Stimulated activated naive B cell treated with anti-CD40 and anti-IgM and Interleukin-4, amounts not matched to agents 10 μg/mL and 1 μg/mL and 100 μg/mL, for 72 hours (primary cell): ENCODE measurements at regions not wholly inside any gene's neighbourhood (a gene's known extent, or its start where the extent isn't known, plus 50 kb on each side); places are given as distances from the start of the nearest gene placed in this dataset.

Experiments
- ATAC-seq, 2 donors: fragments of 150-1000 bp; cut with Tn5 transposase; replicated peaks; 2 replicates each; pipeline ENCODE4 v1.10.0; 2021; ENCODE audit warnings: moderate library complexity in 1 of 2
- DNase-seq: peaks from one replicate; pipeline ENCODE4 v3.0.0; 2021
- H3K27ac Mint-ChIP-seq: one replicate; pipeline ENCODE4 v1.8.0; 2022; ENCODE audit warnings: mild to moderate bottlenecking, mixed read lengths
- H3K27me3 Mint-ChIP-seq, 2 donors: one replicate each; pipeline ENCODE4 v1.8.0; 2022; ENCODE audit warnings: mixed read lengths in 2 of 2
- H3K36me3 Mint-ChIP-seq, 2 donors: one replicate each; pipeline ENCODE4 v1.8.0; 2022; ENCODE audit warnings: mixed read lengths in 2 of 2, mild to moderate bottlenecking in 1 of 2
- H3K4me1 Mint-ChIP-seq, 2 donors: one replicate each; pipeline ENCODE4 v1.8.0; 2022; ENCODE audit warnings: mixed read lengths in 2 of 2, mild to moderate bottlenecking in 1 of 2
- H3K4me3 Mint-ChIP-seq, 2 donors: one replicate each; pipeline ENCODE4 v1.8.0; 2022; ENCODE audit warnings: mild to moderate bottlenecking in 2 of 2, mixed read lengths in 2 of 2, moderate library complexity in 1 of 2
- H3K9me3 Mint-ChIP-seq, 2 donors: one replicate each; pipeline ENCODE4 v1.8.0; 2022; ENCODE audit warnings: mixed read lengths in 2 of 2, mild to moderate bottlenecking in 1 of 2

DNA sequence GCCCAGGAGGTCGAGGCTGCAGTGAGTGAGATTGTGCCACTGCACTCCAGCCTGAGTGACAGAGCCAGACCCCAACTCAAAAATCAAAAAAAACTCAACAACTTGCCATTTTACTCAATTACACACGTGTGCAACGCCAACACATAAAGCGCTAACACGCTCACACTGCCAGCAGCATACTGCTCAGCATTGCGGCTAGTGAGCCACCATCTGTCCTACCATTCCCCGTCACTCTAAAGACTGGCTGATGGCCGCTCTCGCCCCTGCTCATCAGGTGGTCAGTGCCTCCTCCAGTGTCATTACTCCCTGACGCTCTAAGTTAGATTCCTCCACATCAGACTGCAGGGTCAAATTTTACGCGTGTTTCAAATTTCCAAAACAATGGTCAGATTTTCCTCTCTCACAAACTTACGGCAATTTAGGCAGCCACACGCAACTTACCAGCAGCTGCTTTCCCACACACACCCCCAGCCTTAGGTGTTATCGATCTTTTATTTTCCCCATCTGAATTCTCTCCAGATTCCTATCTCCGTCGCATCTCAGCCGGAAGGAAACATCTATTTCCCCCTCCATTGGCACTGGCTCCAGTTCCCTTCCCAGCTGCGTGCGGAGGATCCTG is 240.8 kb downstream of the C16orf95 start:
- Mint-ChIP-seq H3K4me1 (no peaks in the 10 kb centered on the region), H3K9me3 (peaks cover 14 to 18% of the 10 kb centered on the region in 2 donors), H3K4me3 (no peak overlapping the region), H3K27me3 (peaks cover 0 to 14% of the 10 kb centered on the region in 2 donors), H3K36me3 (peaks cover 2 to 10% of the 10 kb centered on the region in 2 donors), H3K27ac (no peak overlapping the region)
- no peak for DNase-seq
- no peak for ATAC-seq

DNA sequence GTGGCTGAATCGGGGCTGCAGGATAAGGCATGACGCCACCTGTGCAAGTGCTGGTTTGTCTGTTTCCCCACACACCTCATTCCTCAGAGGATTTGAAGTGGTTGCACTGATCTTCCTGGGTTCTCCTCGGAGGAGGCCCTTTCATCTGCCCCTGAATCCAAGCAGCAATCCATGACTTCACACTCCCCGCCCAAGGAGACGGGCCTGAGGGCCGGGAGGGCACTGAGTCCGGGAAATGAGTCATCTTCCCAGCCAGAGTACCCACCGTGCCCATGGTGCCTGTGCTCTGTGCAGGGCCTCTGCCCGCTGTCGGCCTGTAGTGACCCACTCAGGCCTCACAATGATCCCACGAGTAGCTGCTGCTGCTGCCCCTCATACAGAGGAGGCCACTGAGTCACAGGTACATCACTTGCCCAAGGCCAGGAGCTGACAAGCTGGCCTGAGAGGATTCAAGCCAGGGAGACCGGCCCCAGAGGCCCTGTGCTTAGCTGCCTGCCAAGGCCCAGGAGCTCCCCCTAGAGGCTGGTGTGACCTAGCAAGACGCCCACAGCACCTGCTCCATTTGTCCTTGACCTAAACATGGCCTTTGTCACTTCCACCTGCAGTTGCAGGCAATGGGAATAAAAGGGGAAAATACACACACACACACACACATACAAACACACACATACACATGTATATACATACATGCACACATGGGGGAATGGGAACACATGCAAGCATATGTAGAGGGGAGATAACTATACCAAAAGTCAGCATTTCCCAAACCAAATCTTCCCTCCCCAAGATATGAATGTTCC is 240.0 kb downstream of the C16orf95 start:
- no peaks in the 10 kb centered on the region for H3K4me1 Mint-ChIP-seq
- peaks cover 19 to 21% of the 10 kb centered on the region in 2 donors for H3K9me3 Mint-ChIP-seq
- peaks cover 0 to 14% of the 10 kb centered on the region in 2 donors for H3K27me3 Mint-ChIP-seq
- H3K36me3 Mint-ChIP-seq = peaks cover 2 to 10% of the 10 kb centered on the region in 2 donors
- no peak overlapping the region for H3K4me3 Mint-ChIP-seq
- DNase-seq = peak; percentile 9
- H3K27ac Mint-ChIP-seq = no peak overlapping the region
- peak in 1 of 2 donors; percentile 52 for ATAC-seq

- Mint-ChIP-seq H3K27me3 (peaks cover 0 to 14% of the 10 kb centered on the region in 2 donors), H3K4me3 (no peak overlapping the region)
These were observed 239.5 kb downstream of the C16orf95 start for GRCh38 chr16:87077750-87078127.

GRCh38 chr16:87080571-87081167 is 236.5 kb downstream of the C16orf95 start:
- Mint-ChIP-seq H3K4me1 (no peaks in the 10 kb centered on the region), H3K4me3 (no peak overlapping the region), H3K27me3 (peaks cover 0 to 11% of the 10 kb centered on the region in 2 donors), H3K9me3 (peaks cover 21 to 24% of the 10 kb centered on the region in 2 donors), H3K27ac (no peak overlapping the region), H3K36me3 (peaks cover 4 to 10% of the 10 kb centered on the region in 2 donors)
- DNase-seq (no peak), ATAC-seq (no peak)

More at GRCh38 chr16:87077750-87078127, 239.5 kb downstream of the C16orf95 start:
- Mint-ChIP-seq H3K4me1 (no peaks in the 10 kb centered on the region), H3K36me3 (peaks cover 2 to 10% of the 10 kb centered on the region in 2 donors), H3K9me3 (peaks cover 21% of the 10 kb centered on the region in 2 donors), H3K27ac (no peak overlapping the region)
- no peak for ATAC-seq
- DNase-seq = no peak

- Mint-ChIP-seq H3K4me1 (no peaks in the 10 kb centered on the region), H3K27me3 (peaks cover 0 to 4% of the 10 kb centered on the region in 2 donors), H3K36me3 (peaks cover 1 to 4% of the 10 kb centered on the region in 2 donors), H3K4me3 (no peak overlapping the region), H3K27ac (no peak overlapping the region), H3K9me3 (peaks cover 11 to 13% of the 10 kb centered on the region in 2 donors)
- ATAC-seq (no peak), DNase-seq (no peak)
These were observed 231.8 kb downstream of the C16orf95 start for GRCh38 chr16:87085441-87085840.

- Mint-ChIP-seq H3K4me3 (no peak overlapping the region), H3K9me3 (peaks cover 5 to 11% of the 10 kb centered on the region in 2 donors), H3K27ac (no peak overlapping the region), H3K4me1 (no peaks in the 10 kb centered on the region), H3K36me3 (peaks cover under 1 to 1% of the 10 kb centered on the region in 2 donors), H3K27me3 (peaks cover 0 to 4% of the 10 kb centered on the region in 2 donors)
- DNase-seq (no peak), ATAC-seq (no peak)
These were observed 231.0 kb downstream of the C16orf95 start for GRCh38 chr16:87086156-87086555.

DNA sequence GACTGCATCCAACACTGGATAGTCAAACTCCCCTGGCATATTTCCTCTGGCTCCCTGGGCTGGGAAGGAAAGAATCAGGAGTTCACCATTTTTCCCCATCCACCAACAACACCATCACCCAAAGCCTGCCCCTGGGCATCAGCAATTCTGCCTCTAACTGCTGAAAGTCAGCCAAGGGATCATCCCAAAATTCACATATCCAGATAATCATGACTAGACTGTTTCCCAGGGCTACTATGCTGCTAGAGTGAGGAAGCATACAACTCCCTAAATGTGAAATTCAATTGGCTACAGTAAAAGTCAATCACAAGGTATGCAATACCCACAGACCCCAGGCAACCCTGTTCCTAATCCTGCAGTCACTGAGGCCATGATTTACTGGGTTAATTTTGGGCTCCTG is 230.6 kb downstream of the C16orf95 start:
- DNase-seq = no peak
- Mint-ChIP-seq H3K9me3 (peaks cover 1 to 8% of the 10 kb centered on the region in 2 donors), H3K4me3 (no peak overlapping the region), H3K4me1 (no peaks in the 10 kb centered on the region), H3K27me3 (peaks cover 0 to 4% of the 10 kb centered on the region in 2 donors), H3K27ac (no peak overlapping the region), H3K36me3 (peaks cover 0 to 1% of the 10 kb centered on the region in 2 donors)
- no peak for ATAC-seq

DNA sequence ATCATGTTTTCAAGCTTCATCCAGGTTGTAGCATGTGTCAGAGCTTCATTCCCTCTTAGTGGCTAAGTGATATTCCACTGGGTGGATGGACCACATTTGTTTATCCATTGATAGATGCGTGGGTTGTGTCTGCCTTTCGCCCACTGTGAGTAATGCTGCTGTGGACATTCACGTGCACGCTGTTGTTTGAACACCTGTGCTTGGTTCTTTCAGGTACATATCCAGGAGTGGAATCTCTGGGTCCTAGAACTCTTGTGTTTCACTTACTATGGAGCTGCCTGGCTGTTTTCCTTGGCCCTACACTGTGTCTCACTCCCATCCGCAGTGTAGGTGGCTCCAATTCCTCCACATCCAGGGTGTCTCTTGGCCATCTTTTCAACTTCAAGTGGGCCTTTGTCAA is 224.2 kb downstream of the C16orf95 start:
- Mint-ChIP-seq H3K27ac (no peak overlapping the region), H3K4me3 (no peak overlapping the region), H3K4me1 (no peaks in the 10 kb centered on the region), H3K27me3 (peaks cover 0 to 7% of the 10 kb centered on the region in 2 donors), H3K36me3 (no peaks in the 10 kb centered on the region), H3K9me3 (no peaks in the 10 kb centered on the region)
- ATAC-seq (no peak), DNase-seq (no peak)

DNA sequence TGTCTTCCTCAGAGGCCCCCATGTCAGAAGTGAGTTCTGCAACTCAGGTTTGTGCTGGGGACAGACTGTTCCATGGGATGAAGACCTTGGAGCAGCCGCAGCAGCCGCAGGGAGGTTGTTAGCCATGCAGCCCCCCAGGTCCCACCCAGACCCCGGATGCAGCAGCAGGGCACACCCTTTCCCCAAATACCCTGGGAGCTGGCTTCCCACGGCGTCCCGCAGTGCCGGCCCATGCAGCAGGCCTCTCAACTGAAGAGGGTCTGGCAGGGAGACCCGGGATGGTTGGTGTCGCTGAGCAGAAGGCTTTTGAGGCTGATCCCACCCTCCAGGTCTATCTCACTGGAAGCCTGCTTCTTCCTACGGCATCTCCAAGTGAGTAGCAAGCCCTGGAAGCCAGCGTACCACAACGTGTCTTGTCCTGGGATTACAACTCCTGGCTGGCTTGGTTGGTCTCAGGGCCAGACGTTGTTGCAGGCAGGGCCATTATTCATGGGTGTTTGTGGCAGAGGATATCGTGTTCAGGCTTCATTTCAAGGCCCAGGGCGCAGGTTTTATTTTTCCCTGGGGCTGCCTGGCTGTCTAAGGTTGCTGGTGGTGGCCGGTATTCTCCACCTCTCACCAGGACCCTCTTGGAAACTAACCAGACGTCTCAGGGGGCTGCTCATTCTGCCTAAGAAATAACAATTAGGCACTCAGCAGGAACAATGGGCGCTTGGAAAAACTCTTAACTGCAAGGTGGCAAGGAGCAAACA is 223.2 kb downstream of the C16orf95 start:
- no peaks in the 10 kb centered on the region for H3K36me3 Mint-ChIP-seq
- ATAC-seq = no peak
- H3K4me3 Mint-ChIP-seq = no peak overlapping the region
- no peaks in the 10 kb centered on the region for H3K4me1 Mint-ChIP-seq
- H3K27ac Mint-ChIP-seq = no peak overlapping the region
- H3K27me3 Mint-ChIP-seq = peaks cover 7 to 15% of the 10 kb centered on the region in 2 donors
- DNase-seq = no peak
- no peaks in the 10 kb centered on the region for H3K9me3 Mint-ChIP-seq

- Mint-ChIP-seq H3K4me3 (no peak overlapping the region), H3K4me1 (no peaks in the 10 kb centered on the region)
- no peak for DNase-seq
These were observed 222.7 kb downstream of the C16orf95 start for GRCh38 chr16:87094556-87094865.

GRCh38 chr16:87095271-87095670 is 221.9 kb downstream of the C16orf95 start:
- H3K4me3 Mint-ChIP-seq = no peak overlapping the region
- no peaks in the 10 kb centered on the region for H3K9me3 Mint-ChIP-seq
- H3K27ac Mint-ChIP-seq = no peak overlapping the region
- no peak for ATAC-seq
- no peak for DNase-seq
- H3K27me3 Mint-ChIP-seq = peaks cover 7 to 15% of the 10 kb centered on the region in 2 donors
- H3K36me3 Mint-ChIP-seq = no peaks in the 10 kb centered on the region
- no peaks in the 10 kb centered on the region for H3K4me1 Mint-ChIP-seq

More at GRCh38 chr16:87094556-87094865, 222.7 kb downstream of the C16orf95 start:
- H3K27me3 Mint-ChIP-seq = peaks cover 7 to 15% of the 10 kb centered on the region in 2 donors
- H3K27ac Mint-ChIP-seq = no peak overlapping the region
- ATAC-seq = no peak
- no peaks in the 10 kb centered on the region for H3K36me3 Mint-ChIP-seq
- no peaks in the 10 kb centered on the region for H3K9me3 Mint-ChIP-seq

- Mint-ChIP-seq H3K4me3 (no peak overlapping the region), H3K27ac (no peak overlapping the region), H3K9me3 (no peaks in the 10 kb centered on the region), H3K27me3 (peaks cover 7 to 15% of the 10 kb centered on the region in 2 donors), H3K36me3 (no peaks in the 10 kb centered on the region), H3K4me1 (no peaks in the 10 kb centered on the region)
- ATAC-seq (no peak), DNase-seq (no peak)
These were observed 220.4 kb downstream of the C16orf95 start for GRCh38 chr16:87096746-87097333.

DNA sequence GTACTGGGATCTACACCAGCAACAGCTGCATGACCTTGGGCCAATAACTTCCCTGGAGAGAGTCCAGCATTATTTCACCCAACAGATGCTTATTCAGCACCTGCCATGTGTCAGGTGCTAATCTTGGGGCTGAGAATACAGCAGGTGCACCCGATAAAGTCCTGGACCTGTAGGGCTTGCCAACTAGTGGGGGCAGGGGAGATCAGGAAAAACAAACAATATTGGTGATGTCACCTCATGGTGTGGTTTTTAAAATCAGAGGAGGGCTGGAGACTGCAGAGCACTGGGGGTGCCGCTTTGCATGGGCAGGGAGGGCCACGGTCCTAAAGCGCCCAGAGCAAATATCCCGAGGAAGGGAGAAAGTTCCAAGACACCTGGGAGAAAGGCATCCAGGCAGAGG is 218.8 kb downstream of the C16orf95 start:
- ATAC-seq = no peak
- Mint-ChIP-seq H3K27me3 (peaks cover 7 to 11% of the 10 kb centered on the region in 2 donors), H3K36me3 (no peaks in the 10 kb centered on the region), H3K4me3 (no peak overlapping the region), H3K27ac (no peak overlapping the region), H3K4me1 (no peaks in the 10 kb centered on the region), H3K9me3 (no peaks in the 10 kb centered on the region)
- DNase-seq = no peak
